WTC11 (cell line): ENCODE measurements at regions not wholly inside any gene's neighbourhood (a gene's known extent, or its start where the extent isn't known, plus 50 kb on each side); places are given as distances from the start of the nearest gene placed in this dataset.

Source experiments
- ATAC-seq: fragments of 200-7000 bp; cut with Tn5 transposase; 2 replicates; pipeline ENCODE4 v1.10.0; 2021; ENCODE audit warnings: mild to moderate bottlenecking, moderate library complexity
- CTCF ChIA-PET: fragments of 300-600 bp; sonication (Branson Sonifier 250); formaldehyde crosslinking; loops from one replicate; lab custom pipeline; 2021; ENCODE audit warnings: antibody characterized with exemption; lab: Charles Lee
- POLR2A ChIA-PET: fragments of 350-600 bp; sonication (Branson Sonifier 250); formaldehyde crosslinking; loops from one replicate; lab custom pipeline; 2021; ENCODE audit warnings: antibody characterized with exemption; lab: Charles Lee
- DNase-seq: peaks from one replicate; pipeline ENCODE4 v3.0.0; 2021; ENCODE audit warnings: low spot score
- H3K27ac Mint-ChIP-seq: 2 replicates; pipeline ENCODE4 v1.8.0; 2021; ENCODE audit warnings: mixed read lengths
- H3K27me3 Mint-ChIP-seq: 2 replicates; pipeline ENCODE4 v1.8.0; 2021; ENCODE audit warnings: low read depth, mild to moderate bottlenecking, moderate library complexity, mixed read lengths
- H3K36me3 Mint-ChIP-seq: 2 replicates; pipeline ENCODE4 v1.8.0; 2021; ENCODE audit warnings: mixed read lengths
- H3K4me1 Mint-ChIP-seq: 2 replicates; pipeline ENCODE4 v1.8.0; 2022; ENCODE audit warnings: mixed read lengths
- H3K4me3 Mint-ChIP-seq: 2 replicates; pipeline ENCODE4 v1.8.0; 2021; ENCODE audit warnings: mild to moderate bottlenecking, moderate library complexity, mixed read lengths
- H3K9me3 Mint-ChIP-seq: 2 replicates; pipeline ENCODE4 v1.8.0; 2021; ENCODE audit warnings: mixed read lengths
- AR ChIP-seq: fragments of 250-450 bp; sonication (Bioruptor Pico); IDR thresholded peaks from 2 replicates; pipeline ENCODE4 v1.9.0; 2021; ENCODE audit warnings: mild to moderate bottlenecking
- GTF2I ChIP-seq: fragments of 250-450 bp; sonication (Bioruptor Pico); conservative IDR thresholded peaks from 2 replicates; pipeline ENCODE4 v1.4.0; 2021; ENCODE audit warnings: mild to moderate bottlenecking
- MAX ChIP-seq: sonication (generic); formaldehyde crosslinking; IDR thresholded peaks from 2 replicates; pipeline ENCODE4 v1.8.0; 2022; ENCODE audit warnings: mild to moderate bottlenecking, missing genetic modification reagents
- NFYB ChIP-seq: sonication (generic); formaldehyde crosslinking; conservative IDR thresholded peaks from 2 replicates; pipeline ENCODE4 v1.8.0; 2022; ENCODE audit warnings: low read depth, missing genetic modification reagents
- SMAD3 ChIP-seq: sonication (generic); formaldehyde crosslinking; IDR thresholded peaks from 2 replicates; pipeline ENCODE4 v1.8.0; 2022; ENCODE audit warnings: missing genetic modification reagents, mild to moderate bottlenecking, borderline replicate concordance
- STAT6 ChIP-seq: sonication (generic); formaldehyde crosslinking; conservative IDR thresholded peaks from 2 replicates; pipeline ENCODE4 v1.8.1; 2023; ENCODE audit warnings: mild to moderate bottlenecking, low read depth, missing genetic modification reagents, moderate library complexity
- ZBTB43 ChIP-seq: sonication (generic); formaldehyde crosslinking; IDR thresholded peaks from 2 replicates; pipeline ENCODE4 v1.8.1; 2023; ENCODE audit warnings: mild to moderate bottlenecking, missing genetic modification reagents
- ZMAT4 ChIP-seq: fragments of 250-450 bp; sonication (Bioruptor Pico); IDR thresholded peaks from 2 replicates; pipeline ENCODE4 v1.9.0; 2021; ENCODE audit warnings: mild to moderate bottlenecking

GRCh38 chr11:71338801-71339395 lies 86.5 kb upstream of the SHANK2 start:
- Mint-ChIP-seq H3K36me3 (peaks cover 1% of the 10 kb centered on the region), H3K27ac (no peak overlapping the region), H3K9me3 (peaks cover 26% of the 10 kb centered on the region), H3K4me3 (no peak overlapping the region), H3K27me3 (peaks cover 18% of the 10 kb centered on the region), H3K4me1 (peaks cover 12% of the 10 kb centered on the region)
- DNase-seq (no peak), ATAC-seq (no peak)
- CTCF ChIA-PET = interaction anchor here (0.8 to 2.2 kb wide), 2 partner anchors 218 to 252 kb away, joined by 4 to 8 read pairs; no protein-coding TSS in a partner anchor
- TF ChIP-seq SMAD3 (CRISPR knock-in tag) = no peak
- TF ChIP-seq GTF2I (CRISPR knock-in tag) = no peak
- TF ChIP-seq ZBTB43 = no peak
- TF ChIP-seq MAX (CRISPR knock-in tag) = no peak
- TF ChIP-seq ZMAT4 = no peak
- POLR2A ChIA-PET = no interaction called here

- H3K4me1 Mint-ChIP-seq = peaks cover 12% of the 10 kb centered on the region
- no peak overlapping the region for H3K27ac Mint-ChIP-seq
- DNase-seq (no peak), ATAC-seq (no peak)
- ChIA-PET CTCF (no interaction called here), POLR2A (no interaction called here)
- peaks cover 29% of the 10 kb centered on the region for H3K27me3 Mint-ChIP-seq
- no peak overlapping the region for H3K4me3 Mint-ChIP-seq
- peaks cover 41% of the 10 kb centered on the region for H3K9me3 Mint-ChIP-seq
- TF ChIP-seq NFYB (CRISPR knock-in tag) = 0 out of 2 replicates have a peak, but pooled peaks have one; percentile 5
- no peak for TF ChIP-seq AR (CRISPR knock-in tag)
- H3K36me3 Mint-ChIP-seq = peaks cover 15% of the 10 kb centered on the region
Observed at GRCh38 chr11:71336996-71337754, 84.8 kb upstream of the SHANK2 start.

- Mint-ChIP-seq H3K4me3 (no peak overlapping the region), H3K27ac (no peak overlapping the region), H3K4me1 (peaks cover 12% of the 10 kb centered on the region), H3K27me3 (peaks cover 31% of the 10 kb centered on the region), H3K9me3 (peaks cover 46% of the 10 kb centered on the region), H3K36me3 (peaks cover 17% of the 10 kb centered on the region)
- POLR2A ChIA-PET = no interaction called here
- TF ChIP-seq NFYB (CRISPR knock-in tag) (0 out of 2 replicates have a peak, but pooled peaks have one; percentile 34), STAT6 (CRISPR knock-in tag) (no peak)
- DNase-seq = no peak
- CTCF ChIA-PET = no interaction called here
- ATAC-seq = no peak
Observed at GRCh38 chr11:71336176-71336995, 84.0 kb upstream of the SHANK2 start.
